ENCODE measurements at regions not wholly inside any gene's neighbourhood (a gene's known extent, or its start where the extent isn't known, plus 50 kb on each side); places are given as distances from the start of the nearest gene placed in this dataset.

DNA sequence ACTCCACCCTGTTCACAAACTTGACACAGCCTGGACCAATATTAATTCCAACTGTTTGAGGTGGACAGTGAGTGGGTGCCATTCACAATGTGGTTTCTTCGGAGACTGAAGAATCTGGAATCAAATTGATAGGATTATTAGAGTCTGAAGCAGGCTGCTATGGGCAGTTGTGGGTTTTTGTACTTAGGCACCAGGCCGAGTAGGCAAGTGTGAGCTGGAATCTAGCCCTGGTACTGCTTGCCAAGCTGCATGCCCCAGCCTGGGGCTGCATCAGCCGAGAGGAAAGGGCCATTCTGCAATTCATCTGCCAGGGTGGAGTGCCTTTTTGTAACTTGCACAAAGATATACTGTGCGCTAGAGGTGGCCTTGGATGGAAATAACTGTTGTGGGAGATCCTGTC lies 654.7 kb upstream of the FANCL start:
- no peaks in the 10 kb centered on the region for H3K36me3 ChIP-seq (ENCODE audit: low read depth)

DNA sequence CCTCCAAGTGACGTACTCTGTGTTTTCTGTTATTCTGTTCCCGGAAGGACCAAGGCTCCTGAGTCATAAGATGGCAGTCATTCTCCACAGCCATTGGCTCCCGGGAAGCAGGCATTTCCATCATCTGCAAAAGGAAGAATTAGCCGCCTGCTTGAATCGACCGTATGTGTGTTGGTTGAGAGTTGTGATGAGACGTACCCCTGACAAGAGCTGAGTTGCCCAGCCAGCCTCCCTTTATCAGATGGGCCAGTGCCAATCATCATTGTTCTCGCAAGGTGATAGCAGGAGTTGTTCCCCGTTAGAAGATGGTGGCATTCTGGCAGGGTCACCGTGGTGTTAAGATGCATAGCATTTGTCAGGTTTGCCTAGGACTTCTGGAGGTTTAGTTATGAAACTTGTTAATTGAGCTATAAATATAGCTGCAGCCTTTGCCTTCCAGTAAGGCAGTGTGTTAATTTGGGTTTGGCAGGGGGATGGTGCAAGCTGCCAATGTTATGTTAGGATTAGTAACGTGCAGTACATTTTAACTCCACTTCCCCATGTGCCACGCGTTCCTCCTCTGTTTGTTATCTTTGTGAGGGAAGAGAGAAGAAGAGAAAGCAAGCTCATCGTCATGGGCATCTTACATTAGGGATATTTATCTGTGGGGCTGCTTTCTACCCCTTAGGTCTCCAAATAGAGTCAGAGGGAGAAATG lies 652.7 kb upstream of the FANCL start:
- Histone ChIP-seq H3K4me1 (ENCODE audit: low read depth) (no peaks in the 10 kb centered on the region), H3K9me3 (no peaks in the 10 kb centered on the region), H3K36me3 (ENCODE audit: low read depth) (no peaks in the 10 kb centered on the region), H3K4me3 (no peak overlapping the region)
- intact Hi-C loops (cut with DNase I, micrococcal nuclease): no loop called here
- no peak for ATAC-seq
- TF ChIP-seq, protein P1, sequence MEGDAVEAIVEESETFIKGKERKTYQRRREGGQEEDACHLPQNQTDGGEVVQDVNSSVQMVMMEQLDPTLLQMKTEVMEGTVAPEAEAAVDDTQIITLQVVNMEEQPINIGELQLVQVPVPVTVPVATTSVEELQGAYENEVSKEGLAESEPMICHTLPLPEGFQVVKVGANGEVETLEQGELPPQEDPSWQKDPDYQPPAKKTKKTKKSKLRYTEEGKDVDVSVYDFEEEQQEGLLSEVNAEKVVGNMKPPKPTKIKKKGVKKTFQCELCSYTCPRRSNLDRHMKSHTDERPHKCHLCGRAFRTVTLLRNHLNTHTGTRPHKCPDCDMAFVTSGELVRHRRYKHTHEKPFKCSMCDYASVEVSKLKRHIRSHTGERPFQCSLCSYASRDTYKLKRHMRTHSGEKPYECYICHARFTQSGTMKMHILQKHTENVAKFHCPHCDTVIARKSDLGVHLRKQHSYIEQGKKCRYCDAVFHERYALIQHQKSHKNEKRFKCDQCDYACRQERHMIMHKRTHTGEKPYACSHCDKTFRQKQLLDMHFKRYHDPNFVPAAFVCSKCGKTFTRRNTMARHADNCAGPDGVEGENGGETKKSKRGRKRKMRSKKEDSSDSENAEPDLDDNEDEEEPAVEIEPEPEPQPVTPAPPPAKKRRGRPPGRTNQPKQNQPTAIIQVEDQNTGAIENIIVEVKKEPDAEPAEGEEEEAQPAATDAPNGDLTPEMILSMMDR (IDR thresholded peaks at IDR 0.05): no peak
- DNase-seq: no peak

More for the DNA sequence above, 654.7 kb upstream of the FANCL start:
- TF ChIP-seq, protein P1 (IDR thresholded peaks at IDR 0.05): no peak
- DNase-seq (no peak), ATAC-seq (peak; percentile 36)
- H3K4me1 ChIP-seq (ENCODE audit: low read depth): no peaks in the 10 kb centered on the region
- no peaks in the 10 kb centered on the region for H3K9me3 ChIP-seq
- intact Hi-C loops (cut with DNase I, micrococcal nuclease): no loop called here
- no peak overlapping the region for H3K4me3 ChIP-seq

DNA sequence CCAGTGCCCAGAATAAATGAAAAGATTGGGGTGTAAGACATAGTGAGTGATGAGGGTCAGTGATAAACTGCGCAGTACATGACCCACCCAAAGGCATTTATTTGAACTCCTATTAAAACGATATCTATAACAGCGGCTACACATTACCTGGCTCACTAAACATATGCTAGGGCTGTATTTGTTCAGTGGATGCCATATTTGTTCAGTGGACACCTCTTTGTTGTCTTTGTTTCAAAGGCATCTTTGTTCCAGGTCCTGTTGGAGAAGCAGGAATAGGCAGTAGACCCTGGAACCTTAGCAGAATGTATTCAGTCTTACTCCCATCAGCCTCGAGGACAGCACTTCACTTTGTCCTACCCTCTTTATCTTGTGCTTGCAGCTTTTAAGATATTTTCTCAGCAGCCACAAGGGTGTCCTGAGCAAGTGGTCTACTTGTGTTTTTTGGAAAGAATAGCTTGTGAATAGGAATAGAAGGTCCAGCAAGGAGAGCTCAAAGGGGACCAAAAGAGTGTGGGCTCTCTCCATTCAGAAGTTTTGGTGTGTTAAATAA lies 650.8 kb upstream of the FANCL start:
- H3K4me3 ChIP-seq: no peak overlapping the region
- no peaks in the 10 kb centered on the region for H3K4me1 ChIP-seq (ENCODE audit: low read depth)
- TF ChIP-seq, protein P1 (IDR thresholded peaks at IDR 0.05): no peak
- no peaks in the 10 kb centered on the region for H3K9me3 ChIP-seq
- no peaks in the 10 kb centered on the region for H3K36me3 ChIP-seq (ENCODE audit: low read depth)
- ATAC-seq (peak; percentile 11), DNase-seq (no peak)
- intact Hi-C loops (cut with DNase I, micrococcal nuclease): no loop called here

DNA sequence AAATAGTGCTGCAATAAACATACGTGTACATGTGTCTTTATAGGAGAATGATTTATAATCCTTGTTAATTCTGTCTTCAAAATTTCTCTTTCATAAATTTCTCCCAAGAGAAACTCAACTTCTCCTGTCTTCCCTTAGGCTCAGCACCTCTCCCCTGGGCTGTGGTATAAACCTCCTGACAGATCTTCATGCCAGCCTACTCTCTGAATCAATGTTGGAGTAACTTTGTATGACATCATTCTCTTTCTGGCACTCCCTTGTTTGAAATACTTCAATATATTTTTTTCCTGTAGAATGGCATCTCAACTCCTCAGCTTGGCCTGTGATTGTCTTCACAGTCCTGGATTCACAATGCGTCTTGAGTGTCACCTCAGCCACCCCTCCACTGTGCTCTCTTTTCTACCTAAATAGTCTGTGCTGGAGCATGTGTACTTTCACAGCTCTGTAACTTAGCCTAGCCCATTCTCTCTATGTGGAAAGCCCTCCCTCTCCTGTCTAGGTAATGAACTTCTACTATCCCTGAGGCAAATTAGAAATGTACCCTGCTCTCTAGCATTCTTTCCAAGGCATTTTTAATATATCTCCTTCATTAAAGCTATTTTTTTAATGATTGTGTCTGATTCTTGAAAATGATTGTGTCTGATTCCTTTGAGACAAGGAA lies 649.9 kb upstream of the FANCL start:
- DNase-seq (no peak), ATAC-seq (peak; percentile 7)
- TF ChIP-seq, protein P1 (IDR thresholded peaks at IDR 0.05): no peak
- Histone ChIP-seq H3K9me3 (no peaks in the 10 kb centered on the region), H3K4me3 (no peak overlapping the region), H3K36me3 (ENCODE audit: low read depth) (no peaks in the 10 kb centered on the region), H3K4me1 (ENCODE audit: low read depth) (no peaks in the 10 kb centered on the region)
- intact Hi-C loops (cut with DNase I, micrococcal nuclease): no loop called here

GRCh38 chr2:58886009-58886408 lies 644.9 kb upstream of the FANCL start:
- intact Hi-C loops (cut with DNase I, micrococcal nuclease): no loop called here
- no peak for ATAC-seq

More at GRCh38 chr2:58886009-58886408, 644.9 kb upstream of the FANCL start:
- H3K4me1 ChIP-seq (ENCODE audit: low read depth): no peaks in the 10 kb centered on the region
- TF ChIP-seq, protein P1 (IDR thresholded peaks at IDR 0.05): no peak
- no peak for DNase-seq
- H3K9me3 ChIP-seq: no peaks in the 10 kb centered on the region
- no peak overlapping the region for H3K4me3 ChIP-seq
- H3K36me3 ChIP-seq (ENCODE audit: low read depth): no peaks in the 10 kb centered on the region
